ENCODE measurements at regions not wholly inside any gene's neighbourhood (a gene's known extent, or its start where the extent isn't known, plus 50 kb on each side); places are given as distances from the start of the nearest gene placed in this dataset.

DNA sequence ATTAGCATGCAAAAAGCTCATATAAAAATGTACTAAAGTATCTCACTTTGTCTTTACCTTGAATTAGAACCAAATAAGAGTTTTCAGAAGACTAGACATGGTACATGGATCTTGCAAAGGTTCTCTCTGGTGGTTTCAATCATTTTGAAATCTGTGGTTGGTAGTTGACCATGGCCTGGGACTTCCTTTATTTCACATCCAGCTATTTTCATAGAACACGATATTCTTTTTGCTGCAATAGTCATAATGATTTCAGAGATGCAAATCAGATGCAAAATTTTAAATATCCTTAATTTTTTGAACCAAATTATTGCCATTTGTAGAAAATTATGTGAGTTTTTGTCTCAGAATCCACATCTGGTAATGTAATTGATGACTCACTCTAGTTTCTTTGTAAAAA, 375.1 kb upstream of the ZP4 start:
- H3K27ac ChIP-seq (ENCODE audit: low read depth in 1 of 2, low read length in 2 of 2) = no peak overlapping the region
- WGBS = 59% methylated on average over 1 of the region's 1 CpG
- no peaks in the 10 kb centered on the region for H3K27me3 ChIP-seq (ENCODE audit: control insufficient read depth in 4 of 4, insufficient read depth in 4 of 4, low read length in 3 of 4)
- no peaks in the 10 kb centered on the region for H3K4me1 ChIP-seq (ENCODE audit: control insufficient read depth in 4 of 4, insufficient read depth in 4 of 4, low read length in 3 of 4)
- no peaks in the 10 kb centered on the region for H3K36me3 ChIP-seq (ENCODE audit: control insufficient read depth in 4 of 4, insufficient read depth in 3 of 4, low read depth in 1 of 4, low read length in 3 of 4)
- no peak overlapping the region for H3K9ac ChIP-seq (ENCODE audit: low read depth in 1 of 2, low read length in 2 of 2)
- no peak for DNase-seq (ENCODE audit: low spot score)
- TF ChIP-seq TAF1 (conservative IDR thresholded peaks at IDR 0.05) = no peak
- TF ChIP-seq, protein P1, sequence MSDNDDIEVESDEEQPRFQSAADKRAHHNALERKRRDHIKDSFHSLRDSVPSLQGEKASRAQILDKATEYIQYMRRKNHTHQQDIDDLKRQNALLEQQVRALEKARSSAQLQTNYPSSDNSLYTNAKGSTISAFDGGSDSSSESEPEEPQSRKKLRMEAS (IDR thresholded peaks at IDR 0.05) = no peak
- no peak for TF ChIP-seq RAD21 (IDR thresholded peaks at IDR 0.05)
- TF ChIP-seq, protein P2, sequence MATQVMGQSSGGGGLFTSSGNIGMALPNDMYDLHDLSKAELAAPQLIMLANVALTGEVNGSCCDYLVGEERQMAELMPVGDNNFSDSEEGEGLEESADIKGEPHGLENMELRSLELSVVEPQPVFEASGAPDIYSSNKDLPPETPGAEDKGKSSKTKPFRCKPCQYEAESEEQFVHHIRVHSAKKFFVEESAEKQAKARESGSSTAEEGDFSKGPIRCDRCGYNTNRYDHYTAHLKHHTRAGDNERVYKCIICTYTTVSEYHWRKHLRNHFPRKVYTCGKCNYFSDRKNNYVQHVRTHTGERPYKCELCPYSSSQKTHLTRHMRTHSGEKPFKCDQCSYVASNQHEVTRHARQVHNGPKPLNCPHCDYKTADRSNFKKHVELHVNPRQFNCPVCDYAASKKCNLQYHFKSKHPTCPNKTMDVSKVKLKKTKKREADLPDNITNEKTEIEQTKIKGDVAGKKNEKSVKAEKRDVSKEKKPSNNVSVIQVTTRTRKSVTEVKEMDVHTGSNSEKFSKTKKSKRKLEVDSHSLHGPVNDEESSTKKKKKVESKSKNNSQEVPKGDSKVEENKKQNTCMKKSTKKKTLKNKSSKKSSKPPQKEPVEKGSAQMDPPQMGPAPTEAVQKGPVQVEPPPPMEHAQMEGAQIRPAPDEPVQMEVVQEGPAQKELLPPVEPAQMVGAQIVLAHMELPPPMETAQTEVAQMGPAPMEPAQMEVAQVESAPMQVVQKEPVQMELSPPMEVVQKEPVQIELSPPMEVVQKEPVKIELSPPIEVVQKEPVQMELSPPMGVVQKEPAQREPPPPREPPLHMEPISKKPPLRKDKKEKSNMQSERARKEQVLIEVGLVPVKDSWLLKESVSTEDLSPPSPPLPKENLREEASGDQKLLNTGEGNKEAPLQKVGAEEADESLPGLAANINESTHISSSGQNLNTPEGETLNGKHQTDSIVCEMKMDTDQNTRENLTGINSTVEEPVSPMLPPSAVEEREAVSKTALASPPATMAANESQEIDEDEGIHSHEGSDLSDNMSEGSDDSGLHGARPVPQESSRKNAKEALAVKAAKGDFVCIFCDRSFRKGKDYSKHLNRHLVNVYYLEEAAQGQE (IDR thresholded peaks at IDR 0.05) = no peak
- TF ChIP-seq HNF4G (IDR thresholded peaks at IDR 0.05) = no peak
- no peak for TF ChIP-seq YY1 (IDR thresholded peaks at IDR 0.05)
- no peak for TF ChIP-seq FOXA1 (IDR thresholded peaks at IDR 0.05)
- no peak for TF ChIP-seq GABPA (IDR thresholded peaks at IDR 0.05 in 1 of 2, conservative IDR thresholded peaks at IDR 0.05 in 1 of 2)
- TF ChIP-seq RXRA (IDR thresholded peaks at IDR 0.05) = no peak
- TF ChIP-seq, protein P3, sequence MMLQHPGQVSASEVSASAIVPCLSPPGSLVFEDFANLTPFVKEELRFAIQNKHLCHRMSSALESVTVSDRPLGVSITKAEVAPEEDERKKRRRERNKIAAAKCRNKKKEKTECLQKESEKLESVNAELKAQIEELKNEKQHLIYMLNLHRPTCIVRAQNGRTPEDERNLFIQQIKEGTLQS (IDR thresholded peaks at IDR 0.05) = no peak
- TF ChIP-seq, protein P4, sequence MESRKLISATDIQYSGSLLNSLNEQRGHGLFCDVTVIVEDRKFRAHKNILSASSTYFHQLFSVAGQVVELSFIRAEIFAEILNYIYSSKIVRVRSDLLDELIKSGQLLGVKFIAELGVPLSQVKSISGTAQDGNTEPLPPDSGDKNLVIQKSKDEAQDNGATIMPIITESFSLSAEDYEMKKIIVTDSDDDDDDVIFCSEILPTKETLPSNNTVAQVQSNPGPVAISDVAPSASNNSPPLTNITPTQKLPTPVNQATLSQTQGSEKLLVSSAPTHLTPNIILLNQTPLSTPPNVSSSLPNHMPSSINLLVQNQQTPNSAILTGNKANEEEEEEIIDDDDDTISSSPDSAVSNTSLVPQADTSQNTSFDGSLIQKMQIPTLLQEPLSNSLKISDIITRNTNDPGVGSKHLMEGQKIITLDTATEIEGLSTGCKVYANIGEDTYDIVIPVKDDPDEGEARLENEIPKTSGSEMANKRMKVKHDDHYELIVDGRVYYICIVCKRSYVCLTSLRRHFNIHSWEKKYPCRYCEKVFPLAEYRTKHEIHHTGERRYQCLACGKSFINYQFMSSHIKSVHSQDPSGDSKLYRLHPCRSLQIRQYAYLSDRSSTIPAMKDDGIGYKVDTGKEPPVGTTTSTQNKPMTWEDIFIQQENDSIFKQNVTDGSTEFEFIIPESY (IDR thresholded peaks at IDR 0.05) = no peak
- TF ChIP-seq NR2F2 (IDR thresholded peaks at IDR 0.05) = no peak
- TF ChIP-seq EGR1 (IDR thresholded peaks at IDR 0.05; ENCODE audit: low read depth in 2 of 2) = no peak
- no peak for TF ChIP-seq HNF4A (conservative IDR thresholded peaks at IDR 0.05)
- TF ChIP-seq, protein P5, sequence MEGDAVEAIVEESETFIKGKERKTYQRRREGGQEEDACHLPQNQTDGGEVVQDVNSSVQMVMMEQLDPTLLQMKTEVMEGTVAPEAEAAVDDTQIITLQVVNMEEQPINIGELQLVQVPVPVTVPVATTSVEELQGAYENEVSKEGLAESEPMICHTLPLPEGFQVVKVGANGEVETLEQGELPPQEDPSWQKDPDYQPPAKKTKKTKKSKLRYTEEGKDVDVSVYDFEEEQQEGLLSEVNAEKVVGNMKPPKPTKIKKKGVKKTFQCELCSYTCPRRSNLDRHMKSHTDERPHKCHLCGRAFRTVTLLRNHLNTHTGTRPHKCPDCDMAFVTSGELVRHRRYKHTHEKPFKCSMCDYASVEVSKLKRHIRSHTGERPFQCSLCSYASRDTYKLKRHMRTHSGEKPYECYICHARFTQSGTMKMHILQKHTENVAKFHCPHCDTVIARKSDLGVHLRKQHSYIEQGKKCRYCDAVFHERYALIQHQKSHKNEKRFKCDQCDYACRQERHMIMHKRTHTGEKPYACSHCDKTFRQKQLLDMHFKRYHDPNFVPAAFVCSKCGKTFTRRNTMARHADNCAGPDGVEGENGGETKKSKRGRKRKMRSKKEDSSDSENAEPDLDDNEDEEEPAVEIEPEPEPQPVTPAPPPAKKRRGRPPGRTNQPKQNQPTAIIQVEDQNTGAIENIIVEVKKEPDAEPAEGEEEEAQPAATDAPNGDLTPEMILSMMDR (IDR thresholded peaks at IDR 0.05; ENCODE audit: low read depth, low read length, missing input control) = no peak
- no peak for TF ChIP-seq FOXA2 (IDR thresholded peaks at IDR 0.05)
- H3K4me3 ChIP-seq (ENCODE audit: low read depth in 1 of 3, low read length in 3 of 3) = no peak overlapping the region
- H3K9me3 ChIP-seq (ENCODE audit: control insufficient read depth in 4 of 4, low read length in 3 of 4) = no peaks in the 10 kb centered on the region

DNA sequence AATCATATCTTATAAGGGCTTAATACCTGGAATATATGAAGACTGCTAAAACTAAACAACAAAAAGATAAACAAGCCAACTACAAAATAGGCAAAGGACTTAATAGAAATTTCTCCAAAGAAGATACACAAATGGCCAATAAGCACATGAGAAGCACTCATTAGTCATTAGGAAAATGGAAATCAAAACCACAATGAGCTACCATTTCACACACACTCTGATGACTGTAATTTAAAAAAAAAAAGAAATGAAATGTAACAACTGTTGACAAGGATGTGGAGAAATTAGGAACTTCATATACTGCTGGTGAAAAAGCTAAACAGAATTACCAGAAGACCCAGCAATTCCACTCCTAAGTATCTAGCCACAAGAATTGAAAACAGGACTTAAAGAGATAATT, 374.2 kb upstream of the ZP4 start:
- no peak overlapping the region for H3K9ac ChIP-seq (ENCODE audit: low read depth in 1 of 2, low read length in 2 of 2)
- no peaks in the 10 kb centered on the region for H3K4me1 ChIP-seq (ENCODE audit: control insufficient read depth in 4 of 4, insufficient read depth in 4 of 4, low read length in 3 of 4)
- DNase-seq (ENCODE audit: low spot score) = no peak
- H3K4me3 ChIP-seq (ENCODE audit: low read depth in 1 of 3, low read length in 3 of 3) = no peak overlapping the region
- H3K27me3 ChIP-seq (ENCODE audit: control insufficient read depth in 4 of 4, insufficient read depth in 4 of 4, low read length in 3 of 4) = no peaks in the 10 kb centered on the region
- H3K36me3 ChIP-seq (ENCODE audit: control insufficient read depth in 4 of 4, insufficient read depth in 3 of 4, low read depth in 1 of 4, low read length in 3 of 4) = no peaks in the 10 kb centered on the region
- H3K27ac ChIP-seq (ENCODE audit: low read depth in 1 of 2, low read length in 2 of 2) = no peak overlapping the region
- H3K9me3 ChIP-seq (ENCODE audit: control insufficient read depth in 4 of 4, low read length in 3 of 4) = no peaks in the 10 kb centered on the region
- TF ChIP-seq NR2F2 (IDR thresholded peaks at IDR 0.05) (no peak), RXRA (IDR thresholded peaks at IDR 0.05) (no peak), FOXA2 (IDR thresholded peaks at IDR 0.05) (no peak), TAF1 (conservative IDR thresholded peaks at IDR 0.05) (no peak)
- TF ChIP-seq, protein P2 (IDR thresholded peaks at IDR 0.05) = no peak
- TF ChIP-seq, protein P5 (IDR thresholded peaks at IDR 0.05; ENCODE audit: low read depth, low read length, missing input control) = no peak
- TF ChIP-seq, protein P4 (IDR thresholded peaks at IDR 0.05) = no peak
